ENCODE measurements at regions not wholly inside any gene's neighbourhood (a gene's known extent, or its start where the extent isn't known, plus 50 kb on each side); places are given as distances from the start of the nearest gene placed in this dataset.

DNA sequence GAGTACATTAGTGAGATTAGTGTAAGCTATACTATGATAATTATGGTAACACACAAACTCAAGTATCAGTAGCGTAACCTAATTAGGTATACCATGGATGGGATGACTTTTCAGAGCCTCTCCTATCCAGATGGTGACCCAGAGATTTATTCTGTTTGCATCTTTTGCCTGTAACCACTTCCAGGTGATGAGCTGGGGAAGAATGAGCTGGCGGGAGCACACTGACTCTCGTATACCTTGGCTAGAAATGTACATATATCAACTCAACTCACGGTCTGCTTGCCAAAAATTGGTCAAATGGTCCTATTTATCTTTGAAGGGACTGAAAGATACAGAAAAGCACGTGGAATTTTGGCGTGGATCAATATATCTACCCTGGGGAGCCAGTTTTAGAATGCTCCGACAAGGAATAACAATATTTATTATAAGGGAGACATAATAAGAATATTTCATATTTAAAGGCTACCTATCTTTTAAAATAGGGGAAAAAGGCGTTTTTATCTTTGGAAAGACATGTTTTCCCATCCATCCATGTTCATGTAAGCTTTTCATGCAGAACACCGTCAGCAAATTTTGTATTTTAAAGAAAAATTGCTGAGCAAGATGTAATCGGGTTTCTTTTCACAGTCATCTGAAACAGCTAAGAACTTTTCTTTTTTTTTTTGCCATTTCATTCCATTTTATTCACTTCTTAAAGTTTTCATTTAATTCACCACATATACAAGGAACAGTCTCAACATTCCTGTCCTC, 502.6 kb upstream of the CBLB start:
- ATAC-seq (ENCODE audit: low FRiP score) (no peak), DNase-seq (no peak)
- no peak overlapping the region for H3K4me3 ChIP-seq (ENCODE audit: low read length in 2 of 2)
- intact Hi-C loops (cut with DNase I): no loop called here
- no peaks in the 10 kb centered on the region for H3K9me3 ChIP-seq (ENCODE audit: control insufficient read depth, low read length)
- H3K27me3 ChIP-seq (ENCODE audit: control insufficient read depth in 1 of 2, insufficient read depth in 2 of 2, low read length in 1 of 2): no peaks in the 10 kb centered on the region
- no peak overlapping the region for H3K27ac ChIP-seq (ENCODE audit: low read depth in 1 of 2, low read length in 2 of 2)
- WGBS, 2 donors: 52 to 55% methylated on average over 10 of the region's 10 CpGs
- no peaks in the 10 kb centered on the region for H3K4me1 ChIP-seq (ENCODE audit: control insufficient read depth in 1 of 2, insufficient read depth in 2 of 2, low read length in 2 of 2)
- no peaks in the 10 kb centered on the region for H3K36me3 ChIP-seq (ENCODE audit: control insufficient read depth in 1 of 2, insufficient read depth in 2 of 2, low read length in 1 of 2)

DNA sequence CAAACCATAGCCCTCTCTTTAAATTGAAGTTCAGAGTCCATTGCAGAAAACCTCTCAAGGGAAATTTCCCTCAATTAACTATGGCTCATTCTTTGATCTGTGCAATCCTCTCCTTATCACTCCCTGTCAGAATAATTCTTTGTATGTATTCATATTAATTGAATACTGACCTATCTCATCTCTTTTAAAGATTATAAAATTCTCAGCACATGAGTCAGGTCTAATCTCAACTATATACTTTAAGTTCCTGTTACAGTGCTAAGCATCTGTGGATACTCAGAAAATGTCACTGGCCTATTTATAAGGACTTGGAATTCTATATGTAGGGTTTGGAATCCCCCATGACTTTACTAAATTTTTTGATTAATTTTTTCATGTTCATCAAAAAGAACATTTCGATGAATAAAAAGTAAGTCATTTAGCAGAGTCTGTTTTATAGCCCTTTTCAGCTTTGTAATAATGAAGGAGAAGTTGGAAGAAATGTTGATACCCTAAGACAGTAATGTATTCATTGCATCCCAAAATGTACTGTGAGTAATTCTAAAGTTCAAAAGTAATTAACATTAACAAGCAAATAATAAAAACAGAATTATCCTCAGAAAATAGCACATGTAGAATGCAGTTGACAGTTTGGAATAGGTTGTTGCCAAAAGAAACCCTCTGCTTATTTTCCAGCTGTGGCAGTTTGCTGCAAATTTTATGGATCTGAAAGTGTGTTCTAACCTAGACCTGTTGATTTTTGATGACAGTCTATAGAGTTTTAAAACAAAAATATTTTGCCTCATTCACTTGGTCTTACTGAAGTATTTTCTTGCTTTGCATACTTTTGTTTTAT, 503.4 kb upstream of the CBLB start:
- intact Hi-C loops (cut with DNase I): no loop called here
- Histone ChIP-seq H3K27ac (ENCODE audit: low read depth in 1 of 2, low read length in 2 of 2) (no peak overlapping the region), H3K4me3 (ENCODE audit: low read length in 2 of 2) (no peak overlapping the region), H3K36me3 (ENCODE audit: control insufficient read depth in 1 of 2, insufficient read depth in 2 of 2, low read length in 1 of 2) (no peaks in the 10 kb centered on the region), H3K27me3 (ENCODE audit: control insufficient read depth in 1 of 2, insufficient read depth in 2 of 2, low read length in 1 of 2) (no peaks in the 10 kb centered on the region), H3K4me1 (ENCODE audit: control insufficient read depth in 1 of 2, insufficient read depth in 2 of 2, low read length in 2 of 2) (no peaks in the 10 kb centered on the region), H3K9me3 (ENCODE audit: control insufficient read depth, low read length) (no peaks in the 10 kb centered on the region)
- 46 to 47% methylated on average over 1 of the region's 1 CpG for WGBS, 2 donors
- ATAC-seq (ENCODE audit: low FRiP score): no peak
- no peak for DNase-seq

DNA sequence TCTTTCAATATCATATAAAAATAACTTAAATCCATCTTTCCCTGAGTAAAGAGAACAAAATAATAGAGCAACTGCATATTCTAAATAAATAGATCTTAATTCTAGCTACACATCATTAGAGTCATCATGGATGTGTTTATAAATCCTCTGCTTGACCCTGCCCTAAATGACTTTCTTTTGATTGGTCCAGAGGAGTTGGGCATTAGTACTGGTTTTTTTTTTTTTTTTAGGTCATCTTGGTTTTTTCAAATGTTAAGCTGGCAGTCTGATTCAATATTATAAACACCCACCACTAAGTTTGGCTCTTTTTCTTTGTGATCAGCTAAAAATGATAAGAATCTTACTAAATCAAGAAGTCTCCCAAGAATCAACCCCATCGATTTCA, 504.0 kb upstream of the CBLB start:
- ATAC-seq (ENCODE audit: low FRiP score): no peak
- no peak for DNase-seq
- 20 to 44% methylated on average over 1 of the region's 1 CpG for WGBS, 2 donors
- no peak overlapping the region for H3K4me3 ChIP-seq (ENCODE audit: low read length in 2 of 2)
- H3K27me3 ChIP-seq (ENCODE audit: control insufficient read depth in 1 of 2, insufficient read depth in 2 of 2, low read length in 1 of 2): no peaks in the 10 kb centered on the region
- H3K9me3 ChIP-seq (ENCODE audit: control insufficient read depth, low read length): no peaks in the 10 kb centered on the region
- intact Hi-C loops (cut with DNase I): no loop called here
- H3K4me1 ChIP-seq (ENCODE audit: control insufficient read depth in 1 of 2, insufficient read depth in 2 of 2, low read length in 2 of 2): no peaks in the 10 kb centered on the region
- H3K27ac ChIP-seq (ENCODE audit: low read depth in 1 of 2, low read length in 2 of 2): no peak overlapping the region
- H3K36me3 ChIP-seq (ENCODE audit: control insufficient read depth in 1 of 2, insufficient read depth in 2 of 2, low read length in 1 of 2): no peaks in the 10 kb centered on the region

DNA sequence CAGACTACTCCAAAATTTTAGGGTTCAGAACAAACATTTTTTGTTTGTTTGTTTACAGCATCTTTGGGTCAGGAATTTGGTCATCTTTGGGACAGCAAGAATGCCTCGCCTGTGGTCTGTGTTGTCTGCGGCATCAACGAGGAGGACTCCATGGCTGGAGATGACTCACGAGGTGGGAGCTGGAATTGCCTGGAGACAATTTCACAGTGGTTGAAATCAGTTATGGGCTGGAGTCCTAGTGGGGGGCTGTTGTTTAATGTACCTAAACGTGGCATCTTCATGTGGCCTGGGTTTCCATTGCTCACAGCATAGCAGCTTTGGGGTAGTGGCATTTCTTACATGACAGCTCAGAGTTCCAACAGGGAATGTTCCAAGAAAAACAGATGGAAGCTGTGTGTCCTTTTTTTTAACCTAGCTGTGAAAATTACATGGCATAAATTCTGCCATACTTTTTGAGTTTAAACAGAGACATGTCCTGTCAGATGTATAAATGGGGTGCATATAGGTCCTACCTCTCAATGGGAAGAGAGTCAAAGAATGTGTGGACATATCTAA, 507.3 kb upstream of the CBLB start:
- Histone ChIP-seq H3K27me3 (ENCODE audit: control insufficient read depth in 1 of 2, insufficient read depth in 2 of 2, low read length in 1 of 2) (no peaks in the 10 kb centered on the region), H3K4me3 (ENCODE audit: low read length in 2 of 2) (no peak overlapping the region), H3K4me1 (ENCODE audit: control insufficient read depth in 1 of 2, insufficient read depth in 2 of 2, low read length in 2 of 2) (no peaks in the 10 kb centered on the region), H3K36me3 (ENCODE audit: control insufficient read depth in 1 of 2, insufficient read depth in 2 of 2, low read length in 1 of 2) (no peaks in the 10 kb centered on the region), H3K27ac (ENCODE audit: low read depth in 1 of 2, low read length in 2 of 2) (no peak overlapping the region), H3K9me3 (ENCODE audit: control insufficient read depth, low read length) (no peaks in the 10 kb centered on the region)
- intact Hi-C loops (cut with DNase I): no loop called here
- DNase-seq (no peak), ATAC-seq (ENCODE audit: low FRiP score) (no peak)
- 83 to 85% methylated on average over 5 of the region's 5 CpGs for WGBS, 2 donors

DNA sequence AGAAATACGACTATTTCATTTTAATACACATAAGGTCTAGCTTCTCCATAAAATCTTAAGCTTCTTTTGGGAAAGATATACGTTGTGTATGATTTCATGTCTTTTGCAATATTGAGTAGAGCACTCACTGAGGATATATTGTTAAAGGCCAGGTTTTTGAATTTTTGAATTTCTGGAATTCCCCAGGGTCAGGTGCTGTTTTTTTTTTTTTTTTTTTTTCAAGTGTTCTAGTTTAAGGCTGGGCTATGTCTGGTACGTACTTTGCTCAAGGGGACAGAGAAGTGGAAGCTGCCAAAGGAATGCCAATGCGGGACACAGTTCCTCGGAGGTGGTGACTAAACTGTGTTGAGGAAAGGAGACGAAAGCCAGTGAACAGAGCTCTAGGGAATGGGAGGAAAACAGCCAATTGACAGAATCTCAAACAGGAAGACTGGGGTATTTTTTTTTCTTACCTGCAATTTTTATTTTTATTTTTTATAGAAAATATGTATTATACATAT, 510.5 kb upstream of the CBLB start:
- H3K4me1 ChIP-seq (ENCODE audit: control insufficient read depth in 1 of 2, insufficient read depth in 2 of 2, low read length in 2 of 2): no peaks in the 10 kb centered on the region
- no peak overlapping the region for H3K4me3 ChIP-seq (ENCODE audit: low read length in 2 of 2)
- no peaks in the 10 kb centered on the region for H3K36me3 ChIP-seq (ENCODE audit: control insufficient read depth in 1 of 2, insufficient read depth in 2 of 2, low read length in 1 of 2)
- H3K9me3 ChIP-seq (ENCODE audit: control insufficient read depth, low read length): no peaks in the 10 kb centered on the region
- ATAC-seq (ENCODE audit: low FRiP score) (no peak), DNase-seq (no peak)
- H3K27me3 ChIP-seq (ENCODE audit: control insufficient read depth in 1 of 2, insufficient read depth in 2 of 2, low read length in 1 of 2): no peaks in the 10 kb centered on the region
- H3K27ac ChIP-seq (ENCODE audit: low read depth in 1 of 2, low read length in 2 of 2): no peak overlapping the region
- intact Hi-C loops (cut with DNase I): no loop called here
- WGBS, 2 donors: 43 to 64% methylated on average over 6 of the region's 6 CpGs

DNA sequence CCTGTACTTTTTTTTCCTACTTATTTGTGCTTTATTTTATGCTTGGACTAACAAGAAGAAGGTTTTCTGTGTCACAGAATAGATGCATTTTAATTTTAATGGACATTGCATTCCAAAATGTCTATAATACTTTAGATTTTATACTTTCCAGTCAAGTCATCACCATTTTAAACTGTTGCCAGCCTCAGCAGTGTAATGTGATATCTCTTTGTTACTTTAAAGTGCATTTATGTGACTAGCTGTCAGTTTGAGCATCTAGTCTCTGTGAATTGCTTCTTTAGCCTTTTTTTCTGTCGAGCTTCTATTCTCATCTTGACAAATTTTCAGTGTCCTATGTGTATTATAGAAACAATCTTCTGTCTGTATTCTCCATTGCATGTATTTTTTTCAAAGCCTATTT, 511.4 kb upstream of the CBLB start:
- H3K4me1 ChIP-seq (ENCODE audit: control insufficient read depth in 1 of 2, insufficient read depth in 2 of 2, low read length in 2 of 2): no peaks in the 10 kb centered on the region
- ATAC-seq (ENCODE audit: low FRiP score): no peak
- 65 to 74% methylated on average over 1 of the region's 1 CpG for WGBS, 2 donors
- DNase-seq: no peak
- no peaks in the 10 kb centered on the region for H3K27me3 ChIP-seq (ENCODE audit: control insufficient read depth in 1 of 2, insufficient read depth in 2 of 2, low read length in 1 of 2)
- no peak overlapping the region for H3K4me3 ChIP-seq (ENCODE audit: low read length in 2 of 2)
- no peaks in the 10 kb centered on the region for H3K9me3 ChIP-seq (ENCODE audit: control insufficient read depth, low read length)
- intact Hi-C loops (cut with DNase I): no loop called here
- H3K27ac ChIP-seq (ENCODE audit: low read depth in 1 of 2, low read length in 2 of 2): no peak overlapping the region
- no peaks in the 10 kb centered on the region for H3K36me3 ChIP-seq (ENCODE audit: control insufficient read depth in 1 of 2, insufficient read depth in 2 of 2, low read length in 1 of 2)

DNA sequence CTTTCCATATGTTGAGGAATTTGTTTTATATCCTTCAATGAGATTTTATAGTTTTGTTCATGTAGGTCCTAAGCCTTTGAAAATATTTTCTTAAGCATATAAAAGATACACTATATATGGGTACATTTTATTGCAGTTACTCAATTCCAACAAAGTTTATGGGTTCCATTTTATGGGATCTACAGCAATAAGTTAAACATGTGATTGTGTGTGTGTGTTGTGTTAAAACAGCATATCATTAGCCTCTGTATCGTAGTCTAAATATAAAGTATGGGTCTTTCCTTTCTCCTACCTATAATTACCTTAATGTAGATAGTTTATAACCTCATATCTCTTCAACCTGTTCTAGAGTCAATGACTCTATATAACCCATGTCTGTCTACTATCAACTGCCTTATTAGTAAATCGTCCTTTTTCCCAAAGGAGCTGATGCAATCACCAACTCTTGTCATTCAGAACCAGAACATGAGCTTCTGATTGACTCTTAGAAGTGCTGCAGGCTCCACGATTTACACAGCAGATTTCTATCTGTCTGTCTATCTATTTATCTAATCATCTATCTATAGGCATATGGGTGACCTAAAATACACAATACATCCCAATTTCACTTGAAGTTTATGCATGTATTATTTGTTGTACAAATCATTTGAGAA, 512.6 kb upstream of the CBLB start:
- no peaks in the 10 kb centered on the region for H3K9me3 ChIP-seq (ENCODE audit: control insufficient read depth, low read length)
- H3K4me3 ChIP-seq (ENCODE audit: low read length in 2 of 2): no peak overlapping the region
- DNase-seq (no peak), ATAC-seq (ENCODE audit: low FRiP score) (no peak)
- no peaks in the 10 kb centered on the region for H3K4me1 ChIP-seq (ENCODE audit: control insufficient read depth in 1 of 2, insufficient read depth in 2 of 2, low read length in 2 of 2)
- H3K27me3 ChIP-seq (ENCODE audit: control insufficient read depth in 1 of 2, insufficient read depth in 2 of 2, low read length in 1 of 2): no peaks in the 10 kb centered on the region
- intact Hi-C loops (cut with DNase I): no loop called here
- 83 to 88% methylated on average over 3 of the region's 3 CpGs for WGBS, 2 donors
- no peak overlapping the region for H3K27ac ChIP-seq (ENCODE audit: low read depth in 1 of 2, low read length in 2 of 2)
- no peaks in the 10 kb centered on the region for H3K36me3 ChIP-seq (ENCODE audit: control insufficient read depth in 1 of 2, insufficient read depth in 2 of 2, low read length in 1 of 2)

DNA sequence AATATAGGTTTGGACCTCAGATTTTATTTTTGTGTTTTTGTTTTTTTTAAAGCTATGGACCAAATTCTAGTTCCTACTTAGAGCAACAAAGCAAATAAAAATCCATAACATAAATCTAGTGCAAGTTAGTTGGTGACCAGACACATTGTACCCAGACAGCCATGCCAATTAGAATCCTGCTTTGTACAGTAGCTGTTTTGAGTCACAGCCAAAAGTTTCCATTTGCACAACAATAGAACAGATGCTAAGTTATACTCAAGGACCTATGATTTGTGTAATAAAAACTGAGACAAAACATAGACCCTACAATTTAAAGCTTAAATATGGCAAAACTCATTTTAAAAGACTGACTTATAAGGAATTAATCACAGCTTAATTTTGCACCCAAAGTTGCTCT, 513.1 kb upstream of the CBLB start:
- Histone ChIP-seq H3K4me3 (ENCODE audit: low read length in 2 of 2) (no peak overlapping the region), H3K9me3 (ENCODE audit: control insufficient read depth, low read length) (no peaks in the 10 kb centered on the region), H3K27ac (ENCODE audit: low read depth in 1 of 2, low read length in 2 of 2) (no peak overlapping the region), H3K36me3 (ENCODE audit: control insufficient read depth in 1 of 2, insufficient read depth in 2 of 2, low read length in 1 of 2) (no peaks in the 10 kb centered on the region), H3K27me3 (ENCODE audit: control insufficient read depth in 1 of 2, insufficient read depth in 2 of 2, low read length in 1 of 2) (no peaks in the 10 kb centered on the region), H3K4me1 (ENCODE audit: control insufficient read depth in 1 of 2, insufficient read depth in 2 of 2, low read length in 2 of 2) (no peaks in the 10 kb centered on the region)
- DNase-seq: no peak
- intact Hi-C loops (cut with DNase I): no loop called here
- no peak for ATAC-seq (ENCODE audit: low FRiP score)

All from aorta (tissue), 5 donors.